SK-N-SH (cell line): ENCODE measurements at regions not wholly inside any gene's neighbourhood (a gene's known extent, or its start where the extent isn't known, plus 50 kb on each side); places are given as distances from the start of the nearest gene placed in this dataset.

Experiments used
- CHD2 ChIP-seq: fragments of 150-350 bp; IDR thresholded peaks from 2 replicates; pipeline ENCODE4 v1.6.1; 2018; ENCODE audit warnings: low read length; ENCODE audit not compliant: partially characterized antibody
- FOXJ3 ChIP-seq: sonication (generic); formaldehyde crosslinking; IDR thresholded peaks from 2 replicates; pipeline ENCODE4 v1.5.1; 2020; ENCODE audit warnings: mild to moderate bottlenecking, missing genetic modification reagents
- FOXM1 ChIP-seq: IDR thresholded peaks from 2 replicates; pipeline ENCODE4 v1.4.0; 2012; ENCODE audit warnings: low read depth, mild to moderate bottlenecking
- GABPA ChIP-seq: IDR thresholded peaks from 2 replicates; pipeline ENCODE4 v1.4.0; 2012; ENCODE audit warnings: low read depth, mild to moderate bottlenecking
- GATA2 ChIP-seq: sonication (generic); formaldehyde crosslinking; IDR thresholded peaks from 2 replicates; pipeline ENCODE4 v1.5.0; 2020; ENCODE audit warnings: mild to moderate bottlenecking, missing genetic modification reagents
- JUND ChIP-seq: IDR thresholded peaks from 2 replicates; pipeline ENCODE4 v1.4.0; 2012
- POLR2AphosphoS5 ChIP-seq: IDR thresholded peaks from 2 replicates; pipeline ENCODE4 v1.6.1; 2012; ENCODE audit warnings: low read depth, low read length
- REST ChIP-seq: IDR thresholded peaks from 2 replicates; pipeline ENCODE4 v1.6.1; 2012; ENCODE audit warnings: mild to moderate bottlenecking, low read depth, low read length, moderate library complexity
- SMC3 ChIP-seq: IDR thresholded peaks from 2 replicates; pipeline ENCODE4 v1.6.1; 2012; ENCODE audit warnings: low read depth, low read length, improper control_type of control experiment
- TAF1 ChIP-seq: IDR thresholded peaks from 2 replicates; pipeline ENCODE4 v1.6.1; 2012; ENCODE audit warnings: low read depth, mild to moderate bottlenecking, low read length, moderate library complexity, borderline replicate concordance
- TF ChIP-seq, protein P1 (sequence below): fragments of 200-600 bp; sonication (generic); IDR thresholded peaks from 2 replicates; pipeline ENCODE4 v1.6.1; 2017; ENCODE audit warnings: antibody characterized with exemption, mild to moderate bottlenecking, moderate library complexity
- TF ChIP-seq, protein P2 (sequence below): IDR thresholded peaks from 2 replicates; pipeline ENCODE4 v1.4.0; 2012; ENCODE audit warnings: low read depth, borderline replicate concordance

- TF ChIP-seq GABPA (no peak), JUND (no peak), GATA2 (CRISPR knock-in tag) (no peak), CHD2 (no peak), REST (no peak), FOXM1 (no peak), SMC3 (no peak), POLR2AphosphoS5 (no peak), FOXJ3 (no peak), TAF1 (no peak)
- TF ChIP-seq, protein P1, sequence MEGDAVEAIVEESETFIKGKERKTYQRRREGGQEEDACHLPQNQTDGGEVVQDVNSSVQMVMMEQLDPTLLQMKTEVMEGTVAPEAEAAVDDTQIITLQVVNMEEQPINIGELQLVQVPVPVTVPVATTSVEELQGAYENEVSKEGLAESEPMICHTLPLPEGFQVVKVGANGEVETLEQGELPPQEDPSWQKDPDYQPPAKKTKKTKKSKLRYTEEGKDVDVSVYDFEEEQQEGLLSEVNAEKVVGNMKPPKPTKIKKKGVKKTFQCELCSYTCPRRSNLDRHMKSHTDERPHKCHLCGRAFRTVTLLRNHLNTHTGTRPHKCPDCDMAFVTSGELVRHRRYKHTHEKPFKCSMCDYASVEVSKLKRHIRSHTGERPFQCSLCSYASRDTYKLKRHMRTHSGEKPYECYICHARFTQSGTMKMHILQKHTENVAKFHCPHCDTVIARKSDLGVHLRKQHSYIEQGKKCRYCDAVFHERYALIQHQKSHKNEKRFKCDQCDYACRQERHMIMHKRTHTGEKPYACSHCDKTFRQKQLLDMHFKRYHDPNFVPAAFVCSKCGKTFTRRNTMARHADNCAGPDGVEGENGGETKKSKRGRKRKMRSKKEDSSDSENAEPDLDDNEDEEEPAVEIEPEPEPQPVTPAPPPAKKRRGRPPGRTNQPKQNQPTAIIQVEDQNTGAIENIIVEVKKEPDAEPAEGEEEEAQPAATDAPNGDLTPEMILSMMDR, result no peak
- TF ChIP-seq, protein P2, sequence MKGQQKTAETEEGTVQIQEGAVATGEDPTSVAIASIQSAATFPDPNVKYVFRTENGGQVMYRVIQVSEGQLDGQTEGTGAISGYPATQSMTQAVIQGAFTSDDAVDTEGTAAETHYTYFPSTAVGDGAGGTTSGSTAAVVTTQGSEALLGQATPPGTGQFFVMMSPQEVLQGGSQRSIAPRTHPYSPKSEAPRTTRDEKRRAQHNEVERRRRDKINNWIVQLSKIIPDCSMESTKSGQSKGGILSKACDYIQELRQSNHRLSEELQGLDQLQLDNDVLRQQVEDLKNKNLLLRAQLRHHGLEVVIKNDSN, result no peak
Measured at GRCh38 chr15:36406366-36406765, 173.1 kb upstream of the CDIN1 start.
